Dermis blood vessel endothelial cell (primary cell): ENCODE measurements at regions not wholly inside any gene's neighbourhood (a gene's known extent, or its start where the extent isn't known, plus 50 kb on each side); places are given as distances from the start of the nearest gene placed in this dataset.

Experiments used
- DNase-seq: peaks from one replicate; pipeline ENCODE4 v3.0.0; 2010

- no peak for DNase-seq
Observed at GRCh38 chr2:221129657-221130056, 442.4 kb downstream of the EPHA4 start.

DNA sequence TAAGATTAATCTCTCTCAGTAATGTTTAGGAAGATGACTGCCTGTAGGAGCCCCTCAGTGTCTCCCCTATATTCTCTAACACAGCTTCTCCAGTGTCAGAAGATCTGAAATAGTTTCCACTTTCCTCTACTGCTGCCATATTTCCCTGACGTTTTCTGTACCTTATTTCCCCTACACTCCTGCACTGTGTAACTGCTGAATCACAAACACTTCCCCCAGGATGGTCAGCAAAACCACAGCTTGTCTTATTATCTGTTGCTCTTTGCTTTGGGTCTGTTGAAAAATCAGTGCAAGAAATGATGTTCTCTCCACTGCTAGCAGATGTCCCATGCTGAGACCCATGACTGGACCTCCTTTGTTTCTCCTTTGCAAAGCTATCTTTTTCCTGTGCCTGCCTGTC, 441.7 kb downstream of the EPHA4 start:
- DNase-seq = no peak

- no peak for DNase-seq
Observed at GRCh38 chr2:221133941-221134340, 438.2 kb downstream of the EPHA4 start.

- DNase-seq = no peak
Observed at GRCh38 chr2:221134718-221135117, 437.4 kb downstream of the EPHA4 start.

DNA sequence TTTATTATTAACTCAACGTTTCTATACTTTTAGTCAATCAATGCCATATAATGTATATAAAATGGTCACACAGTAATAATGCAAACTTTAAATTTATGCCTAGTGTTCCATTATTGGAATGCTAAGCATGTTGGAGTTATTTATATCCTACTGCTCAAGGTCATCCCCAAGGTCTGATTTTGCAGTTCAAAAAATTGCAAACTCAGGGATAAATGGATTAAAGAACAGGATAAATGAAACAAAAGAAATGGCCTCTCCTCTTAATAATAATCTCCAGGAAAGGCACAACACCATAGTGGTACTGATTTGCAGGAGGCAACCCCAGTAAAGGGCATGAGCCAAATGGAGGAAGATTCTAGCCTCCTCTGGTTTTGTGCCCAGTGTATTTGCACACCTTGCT, 436.4 kb downstream of the EPHA4 start:
- no peak for DNase-seq

DNA sequence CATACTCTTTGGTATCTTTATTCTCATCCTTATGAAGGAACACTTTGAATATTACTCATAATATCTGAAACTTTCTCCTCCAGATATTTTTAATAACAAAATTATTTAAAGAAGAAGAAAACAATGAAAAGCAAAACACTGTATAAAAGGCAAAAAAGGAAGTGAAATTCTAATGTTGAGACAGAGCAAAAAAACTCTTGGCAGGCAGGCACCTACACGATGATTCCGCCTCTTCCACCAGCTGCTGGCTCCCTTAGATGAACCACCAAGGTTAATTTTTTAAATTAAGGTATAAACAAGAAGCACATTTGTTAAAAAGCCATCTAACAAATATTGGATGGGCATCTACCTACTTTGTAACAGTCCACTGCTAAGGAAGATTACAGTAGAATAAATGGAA, 434.7 kb downstream of the EPHA4 start:
- DNase-seq = no peak

GRCh38 chr2:221142341-221142740, 429.8 kb downstream of the EPHA4 start:
- DNase-seq = no peak

GRCh38 chr2:221143231-221143630, 428.9 kb downstream of the EPHA4 start:
- no peak for DNase-seq

DNA sequence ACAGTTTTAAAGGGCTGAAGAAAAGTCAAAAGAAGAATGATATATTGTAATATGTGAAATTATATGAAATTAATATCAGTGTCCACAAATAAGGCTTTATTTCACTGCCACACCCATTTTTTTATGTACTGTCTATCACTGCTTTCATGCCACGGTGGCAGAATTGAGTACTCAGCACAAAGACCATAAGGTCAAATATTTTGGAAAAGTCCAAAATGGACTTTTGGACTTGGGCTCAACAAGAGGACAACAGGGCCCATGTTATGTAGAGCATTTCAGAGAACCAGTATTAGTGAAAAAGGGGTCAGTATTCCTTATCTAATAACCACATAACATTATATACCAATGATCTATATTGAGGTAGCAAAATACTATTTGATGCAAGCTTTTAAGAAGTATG, 427.2 kb downstream of the EPHA4 start:
- no peak for DNase-seq

DNA sequence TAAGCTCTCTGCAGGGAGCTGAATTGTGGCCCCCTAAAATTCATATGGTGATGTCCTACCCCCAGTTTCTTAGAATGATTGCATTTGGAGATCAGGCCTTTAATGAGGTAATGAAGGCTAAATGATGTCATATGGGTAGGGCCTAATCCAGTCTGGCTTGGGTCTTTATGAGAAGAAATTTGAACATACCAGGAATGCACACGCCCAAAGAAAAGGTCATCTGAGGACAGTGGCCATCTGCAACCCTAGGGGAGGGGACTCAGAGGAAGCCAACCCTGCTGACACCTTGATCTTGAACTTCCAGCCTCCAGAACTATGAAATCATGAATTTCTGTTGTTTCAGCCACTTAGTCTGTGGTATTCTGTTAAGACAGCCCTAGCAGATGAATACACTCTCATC, 426.7 kb downstream of the EPHA4 start:
- DNase-seq = no peak

DNA sequence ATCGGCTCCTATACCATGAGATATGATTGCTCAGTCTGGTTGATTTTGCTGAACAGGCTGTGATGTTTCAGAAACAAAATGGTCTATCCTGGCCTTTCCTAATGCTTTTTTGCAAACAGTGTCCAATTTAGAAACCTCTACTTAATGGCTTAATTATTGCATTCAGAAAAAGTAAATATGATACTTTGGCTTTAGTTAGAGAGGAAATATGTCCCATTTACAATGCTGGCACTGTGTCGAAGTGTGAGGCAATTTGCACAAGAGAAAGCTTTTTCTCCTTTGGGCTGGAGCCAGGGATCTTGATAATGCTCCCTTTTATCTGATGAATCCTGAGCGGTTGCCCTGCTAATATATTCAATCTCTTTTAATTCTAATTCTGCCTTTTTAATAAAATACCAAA, 418.9 kb downstream of the EPHA4 start:
- no peak for DNase-seq

DNA sequence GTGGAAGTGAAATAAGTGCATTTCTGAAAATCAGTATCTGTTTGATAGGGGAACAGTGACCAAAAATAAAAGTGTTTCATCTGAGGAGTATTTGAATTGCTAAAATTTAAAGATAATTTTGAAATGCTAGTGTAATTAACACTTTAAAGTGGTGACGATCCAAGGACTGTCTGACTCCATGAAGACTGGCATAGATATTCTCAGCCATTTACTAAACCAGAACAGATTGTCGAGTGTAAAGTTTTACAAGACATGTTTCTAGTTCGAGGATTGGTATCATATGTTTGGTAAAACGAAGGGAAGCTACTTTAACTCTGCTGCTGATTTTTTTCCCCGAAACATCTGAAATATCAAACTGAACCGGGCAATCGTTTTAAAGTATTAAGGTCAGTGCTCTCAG, 417.9 kb downstream of the EPHA4 start:
- no peak for DNase-seq

GRCh38 chr2:221156062-221156734, 415.9 kb downstream of the EPHA4 start:
- no peak for DNase-seq

DNA sequence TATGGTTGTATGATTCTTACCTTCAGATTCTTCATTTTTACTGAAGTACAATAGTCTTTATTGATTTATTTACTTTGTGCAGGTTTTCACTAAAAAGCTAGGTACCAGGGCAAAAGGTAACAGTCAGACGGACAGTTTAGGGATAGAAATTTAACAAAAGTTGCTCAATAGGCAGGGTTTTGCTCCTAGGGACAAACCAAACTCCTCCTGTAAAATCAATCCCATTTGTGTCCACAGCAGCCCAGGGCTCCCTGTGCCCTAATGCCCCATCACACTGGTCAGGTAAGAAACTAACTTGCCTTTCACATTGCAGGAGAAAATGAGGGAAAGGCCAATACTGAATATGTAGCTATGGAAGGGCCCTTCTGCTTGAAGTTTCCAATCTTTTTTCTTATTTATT, 410.9 kb downstream of the EPHA4 start:
- no peak for DNase-seq

- no peak for DNase-seq
Observed at GRCh38 chr2:221166292-221166691, 405.8 kb downstream of the EPHA4 start.

GRCh38 chr2:221167561-221167960, 404.5 kb downstream of the EPHA4 start:
- DNase-seq = no peak

DNA sequence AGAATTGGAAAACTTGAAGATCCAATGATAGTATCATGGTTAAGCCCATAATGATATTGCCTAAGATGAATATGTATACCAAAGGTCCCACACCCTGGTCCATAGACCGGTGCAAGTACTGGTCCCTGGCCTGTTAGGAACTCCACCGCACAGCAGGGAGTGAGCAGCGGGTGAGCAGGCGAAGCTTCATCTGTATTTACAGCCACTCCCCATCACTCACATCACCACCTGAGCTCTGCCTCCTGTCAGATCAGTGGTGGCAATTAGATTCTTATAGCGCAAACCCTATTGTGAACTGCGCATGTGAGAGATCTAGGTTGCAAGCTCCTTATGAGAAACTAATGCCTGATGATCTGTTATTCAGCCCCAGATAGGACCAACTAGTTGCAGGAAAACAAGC, 402.4 kb downstream of the EPHA4 start:
- no peak for DNase-seq

DNA sequence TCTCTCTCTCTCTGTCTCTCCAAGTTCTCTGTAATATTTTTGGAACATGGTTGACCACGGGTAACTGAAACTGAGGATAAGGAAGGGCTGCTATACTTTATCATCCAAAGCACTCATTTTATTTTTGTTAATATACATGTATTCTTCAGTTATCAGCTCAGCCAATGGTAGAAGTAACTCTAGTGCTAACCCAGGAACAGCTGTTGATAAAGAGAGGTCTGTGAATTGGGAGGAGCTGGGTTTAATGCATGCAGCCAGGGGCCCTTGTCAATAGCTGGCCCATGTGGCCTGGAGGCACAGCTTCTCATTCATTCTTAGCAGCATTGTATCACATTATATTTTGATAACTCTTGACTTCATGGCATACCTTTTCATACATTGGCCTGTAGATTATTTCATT, 401.6 kb downstream of the EPHA4 start:
- DNase-seq = no peak

- no peak for DNase-seq
Observed at GRCh38 chr2:221176667-221177066, 395.4 kb downstream of the EPHA4 start.

- DNase-seq = no peak
Observed at GRCh38 chr2:221178139-221178538, 394.0 kb downstream of the EPHA4 start.

- no peak for DNase-seq
Observed at GRCh38 chr2:221186873-221187272, 385.2 kb downstream of the EPHA4 start.

- no peak for DNase-seq
Observed at GRCh38 chr2:221189431-221190067, 382.6 kb downstream of the EPHA4 start.

DNA sequence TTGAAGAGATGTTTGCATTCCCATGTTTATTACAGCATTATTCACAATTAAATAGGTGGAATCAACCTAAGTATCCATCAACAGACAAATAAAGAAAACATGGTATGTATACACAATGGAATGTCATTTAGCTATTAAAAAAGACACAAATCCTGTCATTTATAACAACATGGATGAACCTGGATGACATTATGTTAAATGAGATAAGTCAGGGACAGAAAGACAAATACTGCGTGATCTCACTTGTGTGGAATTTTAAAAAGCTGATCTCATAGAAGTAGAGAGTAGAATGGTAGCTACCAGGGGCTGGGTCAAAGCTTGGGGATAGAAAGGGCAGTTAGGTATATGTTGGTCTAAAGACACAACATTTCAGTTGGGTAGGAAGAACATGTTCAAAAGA, 376.3 kb downstream of the EPHA4 start:
- DNase-seq = no peak

DNA sequence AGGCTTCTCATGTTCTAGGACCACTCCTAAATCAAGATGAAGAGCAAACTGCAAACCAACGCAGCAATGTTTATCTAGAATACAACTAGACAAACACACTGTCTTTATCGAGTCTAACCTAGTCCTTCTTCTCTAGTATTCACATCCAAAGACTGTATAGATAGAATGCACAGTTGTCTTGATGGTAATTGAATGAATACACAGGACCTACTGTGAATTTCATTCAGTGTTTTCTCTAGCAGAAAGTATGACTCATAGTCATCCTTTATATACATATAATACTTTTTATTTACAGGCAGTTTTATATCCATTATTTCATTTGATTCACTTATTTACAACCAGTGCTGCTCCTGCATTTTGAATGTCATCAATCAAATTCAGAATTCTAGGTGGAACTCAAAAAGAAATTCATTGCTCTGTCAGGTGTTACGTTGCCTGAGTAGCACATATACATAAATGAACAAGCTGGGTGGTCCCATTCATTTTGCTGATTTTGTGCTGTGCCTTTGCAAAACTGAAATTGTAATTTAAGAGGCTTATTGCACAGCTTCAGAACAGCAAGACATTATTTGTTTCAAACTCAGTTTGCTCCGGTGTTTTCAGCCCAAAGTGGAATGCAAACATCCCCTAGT, 374.8 kb downstream of the EPHA4 start:
- DNase-seq = no peak
